T-helper 1 cell treated with Interleukin-12 subunit alpha and Interleukin-12 subunit beta and Interleukin-4 antibody, amounts not matched to agents 30 μg/mL and 1 μg/mL, for 36 hours (primary cell): ENCODE measurements at regions not wholly inside any gene's neighbourhood (a gene's known extent, or its start where the extent isn't known, plus 50 kb on each side); places are given as distances from the start of the nearest gene placed in this dataset.
"Not testable (repeated sequence)": the region's sequence is repeated elsewhere in the genome, so short reads cannot be mapped to it uniquely, and the experiment has no call there.

Experiments
- H3K27ac Mint-ChIP-seq: one replicate; pipeline ENCODE4 v1.8.0; 2021; ENCODE audit warnings: mild to moderate bottlenecking, mixed read lengths
- H3K27me3 Mint-ChIP-seq: one replicate; pipeline ENCODE4 v1.8.0; 2021; ENCODE audit warnings: low read depth, mixed read lengths
- H3K36me3 Mint-ChIP-seq: one replicate; pipeline ENCODE4 v1.8.0; 2021; ENCODE audit warnings: low read depth, mixed read lengths
- H3K4me1 Mint-ChIP-seq: one replicate; pipeline ENCODE4 v1.8.0; 2021; ENCODE audit warnings: low read depth, mixed read lengths
- H3K4me3 Mint-ChIP-seq: one replicate; pipeline ENCODE4 v1.8.0; 2021; ENCODE audit warnings: mild to moderate bottlenecking, moderate library complexity, mixed read lengths
- H3K9me3 Mint-ChIP-seq: one replicate; pipeline ENCODE4 v1.8.0; 2021; ENCODE audit warnings: mixed read lengths

DNA sequence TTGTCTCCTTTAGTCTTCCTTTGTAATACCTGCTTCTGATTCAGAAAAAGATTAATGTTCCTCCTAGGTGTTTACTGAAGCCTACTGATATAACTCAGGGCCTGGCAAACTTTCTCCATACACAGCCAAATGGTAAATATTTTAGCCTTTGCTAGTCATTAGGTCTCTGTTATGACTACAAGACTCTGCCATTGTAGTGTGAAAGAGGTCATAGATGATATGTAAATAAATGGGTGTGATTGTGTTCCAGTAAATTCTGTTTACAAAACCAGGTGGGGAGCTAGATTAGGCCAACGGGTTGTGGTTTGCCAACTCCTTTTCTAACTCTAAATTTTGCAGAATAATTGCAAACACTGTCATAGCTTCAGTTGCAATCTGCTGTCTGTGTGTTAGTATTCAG lies 568.1 kb upstream of the GNPDA2 start:
- no peaks in the 10 kb centered on the region for H3K36me3 Mint-ChIP-seq
- H3K27me3 Mint-ChIP-seq: no peaks in the 10 kb centered on the region
- H3K9me3 Mint-ChIP-seq: peaks cover 20% of the 10 kb centered on the region
- no peak overlapping the region for H3K4me3 Mint-ChIP-seq
- no peaks in the 10 kb centered on the region for H3K4me1 Mint-ChIP-seq
- H3K27ac Mint-ChIP-seq: no peak overlapping the region

DNA sequence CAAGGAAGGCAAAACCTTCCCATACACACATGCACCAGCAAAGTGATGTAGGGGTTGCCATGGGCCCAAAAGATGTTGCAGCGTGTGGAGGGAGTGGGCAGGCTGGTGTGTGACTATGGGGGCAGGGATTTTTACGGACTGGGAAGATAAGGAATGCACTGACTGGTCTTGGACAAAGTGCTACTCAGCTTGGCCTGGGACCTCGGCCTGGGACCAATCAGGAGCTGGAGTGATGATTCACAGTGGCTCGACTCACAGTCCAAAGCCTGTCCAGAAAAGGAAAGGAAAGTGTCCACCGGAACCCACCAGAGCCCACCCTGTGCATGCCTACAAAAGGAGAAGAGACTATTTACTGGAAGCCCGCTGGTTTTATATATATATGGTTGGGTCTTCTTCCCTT lies 567.0 kb upstream of the GNPDA2 start:
- no peaks in the 10 kb centered on the region for H3K27me3 Mint-ChIP-seq
- no peak overlapping the region for H3K4me3 Mint-ChIP-seq
- H3K4me1 Mint-ChIP-seq: no peaks in the 10 kb centered on the region
- no peaks in the 10 kb centered on the region for H3K36me3 Mint-ChIP-seq
- H3K9me3 Mint-ChIP-seq: peaks cover 20% of the 10 kb centered on the region
- H3K27ac Mint-ChIP-seq: no peak overlapping the region

DNA sequence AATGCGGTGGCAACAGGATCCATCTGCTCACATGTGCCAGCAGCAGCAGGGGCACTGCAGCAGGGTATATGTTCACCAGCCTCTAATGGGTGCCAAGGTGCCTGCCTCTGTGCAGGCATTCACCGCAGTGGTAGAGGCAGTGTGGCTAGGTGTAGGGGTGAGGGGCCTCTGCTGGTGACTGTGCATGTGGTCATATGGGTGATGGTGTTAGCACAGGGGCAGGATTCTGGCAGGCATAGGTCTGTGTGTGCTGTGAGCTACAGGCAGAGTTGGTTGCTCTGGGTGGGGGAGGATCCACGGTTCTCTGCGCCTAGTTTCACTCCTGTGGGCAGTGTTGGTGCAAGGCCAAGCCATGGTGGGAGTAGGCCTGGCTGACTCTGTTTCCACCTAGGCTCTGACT lies 566.5 kb upstream of the GNPDA2 start:
- Mint-ChIP-seq H3K27me3 (no peaks in the 10 kb centered on the region), H3K36me3 (no peaks in the 10 kb centered on the region), H3K4me3 (no peak overlapping the region), H3K4me1 (no peaks in the 10 kb centered on the region), H3K9me3 (peaks cover 20% of the 10 kb centered on the region), H3K27ac (no peak overlapping the region)

DNA sequence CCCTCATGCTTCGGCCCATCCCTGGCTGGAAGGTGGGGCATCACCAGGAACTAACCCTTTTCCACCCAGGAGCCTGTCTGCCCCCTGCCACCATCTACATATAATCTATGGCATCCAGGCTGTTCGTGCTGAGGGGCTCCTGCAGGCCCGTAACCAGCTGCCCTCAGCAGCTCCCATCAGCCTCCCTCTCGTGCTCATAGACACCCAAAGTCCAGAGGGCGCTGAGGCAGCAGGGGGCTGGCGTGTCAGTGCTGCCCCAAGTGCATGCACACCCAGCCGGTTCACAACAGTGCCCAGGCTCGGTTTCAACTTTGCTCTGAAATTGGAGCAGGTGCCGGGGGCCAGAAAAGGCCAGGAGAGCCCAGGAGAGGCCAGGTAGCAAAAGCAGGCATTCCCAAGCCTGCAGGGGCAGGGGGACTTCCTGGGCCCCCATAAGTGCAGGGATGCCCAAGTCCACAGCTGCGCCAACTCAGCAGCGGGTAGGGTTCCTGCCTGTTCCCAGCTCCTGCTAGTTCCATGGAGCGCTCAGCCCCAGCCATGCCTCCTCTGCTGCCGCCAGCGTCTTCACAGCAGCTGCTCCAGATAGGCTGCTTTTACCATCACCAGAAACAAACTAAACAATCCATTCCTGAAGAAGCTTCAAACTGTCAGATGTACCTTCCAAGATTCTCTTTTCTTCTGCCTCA lies 558.2 kb upstream of the GNPDA2 start:
- H3K4me3 Mint-ChIP-seq: no peak overlapping the region
- no peak overlapping the region for H3K27ac Mint-ChIP-seq
- H3K27me3 Mint-ChIP-seq: no peaks in the 10 kb centered on the region
- H3K4me1 Mint-ChIP-seq: no peaks in the 10 kb centered on the region
- H3K9me3 Mint-ChIP-seq: peaks cover 16% of the 10 kb centered on the region
- no peaks in the 10 kb centered on the region for H3K36me3 Mint-ChIP-seq

DNA sequence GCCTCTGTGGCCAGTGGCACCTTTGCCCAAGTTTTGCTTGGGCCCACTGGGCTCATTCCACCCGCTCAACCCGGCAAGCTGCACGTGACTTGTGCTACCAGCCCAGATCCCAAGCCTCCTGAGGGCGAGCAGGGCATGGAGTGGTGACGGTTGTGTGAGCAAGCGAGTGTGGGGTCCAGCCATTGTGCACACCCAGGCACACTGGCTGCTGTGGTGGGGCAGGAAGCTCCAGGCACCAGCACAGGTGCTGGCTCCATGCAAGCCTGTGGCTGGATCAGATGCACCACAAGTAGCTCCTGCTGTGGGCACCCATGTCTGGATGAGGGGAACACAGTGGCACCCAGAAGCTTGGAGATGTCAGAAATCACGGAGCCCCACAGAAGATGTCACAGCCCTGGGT lies 557.0 kb upstream of the GNPDA2 start:
- Mint-ChIP-seq H3K27ac (no peak overlapping the region), H3K27me3 (no peaks in the 10 kb centered on the region), H3K36me3 (no peaks in the 10 kb centered on the region), H3K4me3 (no peak overlapping the region), H3K4me1 (no peaks in the 10 kb centered on the region), H3K9me3 (peaks cover 16% of the 10 kb centered on the region)

DNA sequence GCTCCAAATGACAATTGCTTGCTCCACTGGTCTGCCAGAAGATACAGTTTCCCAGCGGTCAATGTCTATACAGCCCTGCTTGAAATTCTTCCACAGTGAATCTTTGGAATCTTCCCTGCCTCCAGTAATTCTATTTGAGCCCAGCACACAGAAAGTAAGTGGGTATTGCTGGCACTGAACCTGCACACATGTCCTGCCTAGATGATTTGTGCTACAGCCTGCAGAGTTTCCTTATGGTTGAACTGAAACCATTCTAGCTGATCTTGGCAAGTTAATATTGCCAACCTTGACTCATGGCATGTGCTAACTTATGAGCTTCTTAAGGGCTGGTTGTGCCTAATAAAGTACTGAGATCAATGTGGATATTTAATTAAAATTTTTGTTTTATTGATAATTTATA lies 553.8 kb upstream of the GNPDA2 start:
- H3K4me3 Mint-ChIP-seq: no peak overlapping the region
- H3K27me3 Mint-ChIP-seq: no peaks in the 10 kb centered on the region
- no peaks in the 10 kb centered on the region for H3K36me3 Mint-ChIP-seq
- H3K9me3 Mint-ChIP-seq: peaks cover 3% of the 10 kb centered on the region
- no peaks in the 10 kb centered on the region for H3K4me1 Mint-ChIP-seq
- H3K27ac Mint-ChIP-seq: no peak overlapping the region

DNA sequence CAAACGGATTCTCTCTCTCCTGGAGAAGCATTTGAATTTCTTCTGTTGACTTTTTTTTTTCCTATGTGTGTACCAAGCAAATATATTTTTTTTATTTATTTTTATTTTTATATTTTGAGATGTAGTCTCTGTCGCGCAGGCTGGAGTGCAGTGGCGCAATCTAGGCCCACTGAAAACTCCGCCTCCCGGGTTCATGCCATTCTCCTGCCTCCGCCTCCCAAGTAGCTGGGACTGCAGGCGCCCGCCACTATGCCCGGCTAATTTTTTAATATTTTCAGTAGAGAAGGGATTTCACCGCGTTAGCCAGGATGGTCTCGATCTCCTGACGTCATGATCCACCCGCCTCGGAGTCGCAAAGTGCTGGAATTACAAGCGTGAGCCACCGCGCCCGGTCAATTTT lies 549.5 kb upstream of the GNPDA2 start:
- no peaks in the 10 kb centered on the region for H3K4me1 Mint-ChIP-seq
- no peaks in the 10 kb centered on the region for H3K27me3 Mint-ChIP-seq
- peaks cover 11% of the 10 kb centered on the region for H3K9me3 Mint-ChIP-seq
- H3K4me3 Mint-ChIP-seq: no peak overlapping the region
- H3K27ac Mint-ChIP-seq: no peak overlapping the region
- H3K36me3 Mint-ChIP-seq: no peaks in the 10 kb centered on the region

DNA sequence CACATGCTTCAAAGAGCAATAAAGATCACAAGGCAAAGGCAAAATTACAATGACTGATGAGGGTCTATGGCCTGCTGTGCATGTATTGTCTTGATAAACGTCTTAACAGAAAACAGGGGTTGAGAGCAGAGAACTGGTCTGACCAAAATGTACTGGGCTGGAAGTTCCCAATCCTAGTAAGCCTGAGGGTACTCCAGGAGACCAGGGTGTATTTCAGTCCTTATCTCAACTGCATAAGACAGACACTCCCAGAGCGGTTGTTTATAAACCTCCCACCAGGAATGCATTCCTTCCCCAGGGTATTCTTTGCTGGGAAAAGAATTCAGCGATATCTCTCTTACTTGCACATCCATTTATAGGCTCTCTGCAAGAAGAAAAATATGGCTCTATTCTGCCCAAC lies 521.8 kb upstream of the GNPDA2 start:
- H3K27ac Mint-ChIP-seq, H3K4me3 Mint-ChIP-seq, H3K4me1 Mint-ChIP-seq, H3K27me3 Mint-ChIP-seq, H3K36me3 Mint-ChIP-seq: not testable (repeated sequence)
- H3K9me3 Mint-ChIP-seq: peaks cover 10% of the 10 kb centered on the region

DNA sequence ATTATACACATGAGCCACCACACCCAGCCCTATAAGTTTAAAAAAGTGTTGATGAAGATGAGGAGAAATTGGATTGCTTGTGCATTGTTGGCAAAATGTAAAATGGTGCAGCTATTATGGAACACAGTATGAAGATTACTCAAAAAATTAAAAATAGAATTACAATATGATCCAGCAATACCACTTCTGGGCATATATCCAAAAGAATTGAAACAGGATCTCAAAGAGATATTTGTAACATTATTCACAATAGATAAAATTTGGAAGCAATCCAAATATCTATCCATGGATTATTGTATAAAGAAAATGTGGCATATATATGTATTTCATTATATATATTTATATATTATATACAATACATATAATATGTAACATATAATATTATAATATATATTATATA lies 515.6 kb upstream of the GNPDA2 start:
- H3K4me3 Mint-ChIP-seq: no peak overlapping the region
- no peaks in the 10 kb centered on the region for H3K4me1 Mint-ChIP-seq
- H3K9me3 Mint-ChIP-seq: peaks cover 3% of the 10 kb centered on the region
- H3K27ac Mint-ChIP-seq: no peak overlapping the region
- H3K27me3 Mint-ChIP-seq: no peaks in the 10 kb centered on the region
- H3K36me3 Mint-ChIP-seq: no peaks in the 10 kb centered on the region

DNA sequence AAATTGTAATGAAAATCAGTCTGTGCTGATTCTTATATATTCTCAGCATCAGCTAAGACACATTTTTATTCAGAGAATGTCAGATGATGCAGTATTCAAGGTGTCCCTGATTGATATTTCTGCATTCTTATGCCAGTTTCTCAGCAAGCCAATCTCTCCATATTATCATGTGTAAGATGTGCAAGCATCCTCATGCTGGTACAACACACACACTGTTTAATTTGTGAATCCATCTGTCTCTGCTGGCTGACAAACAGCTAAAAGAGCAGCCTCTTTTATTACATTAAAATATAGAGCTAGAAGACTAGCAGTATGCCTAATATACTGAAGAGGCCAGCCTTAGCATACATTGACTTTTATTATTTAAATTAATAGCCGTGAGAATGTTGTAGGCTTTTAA lies 502.9 kb upstream of the GNPDA2 start:
- Mint-ChIP-seq H3K9me3 (peaks cover 3% of the 10 kb centered on the region), H3K36me3 (no peaks in the 10 kb centered on the region), H3K27me3 (no peaks in the 10 kb centered on the region), H3K4me3 (no peak overlapping the region), H3K4me1 (no peaks in the 10 kb centered on the region), H3K27ac (no peak overlapping the region)

DNA sequence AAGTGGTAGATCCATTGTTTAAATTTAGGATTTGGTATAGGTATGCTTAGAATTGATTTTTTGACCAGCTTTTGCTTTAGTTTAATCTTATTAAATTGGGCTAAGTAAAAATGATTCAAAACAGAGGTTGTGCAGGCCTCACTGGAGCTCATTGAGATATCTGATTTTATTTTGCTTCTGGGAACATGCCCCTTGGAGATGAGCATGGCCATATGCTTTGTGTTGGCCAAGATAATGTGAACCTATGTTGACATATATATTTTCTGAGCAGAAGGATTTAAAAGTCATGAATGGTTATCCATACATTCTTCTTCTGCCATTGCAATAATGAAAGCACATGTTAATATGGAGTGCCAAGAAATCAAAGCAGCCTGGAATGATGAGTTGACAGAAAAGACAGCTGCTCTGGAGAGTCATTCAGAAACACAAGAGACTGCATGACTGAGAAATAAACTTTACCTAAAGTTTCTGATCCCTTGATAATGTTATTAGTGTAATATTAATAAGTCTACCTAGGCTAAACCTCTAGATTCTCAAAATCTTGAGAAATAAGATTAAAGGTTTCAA lies 489.7 kb upstream of the GNPDA2 start:
- H3K36me3 Mint-ChIP-seq: no peaks in the 10 kb centered on the region
- H3K9me3 Mint-ChIP-seq: peaks cover 5% of the 10 kb centered on the region
- H3K4me1 Mint-ChIP-seq: no peaks in the 10 kb centered on the region
- H3K27me3 Mint-ChIP-seq: no peaks in the 10 kb centered on the region
- no peak overlapping the region for H3K4me3 Mint-ChIP-seq
- no peak overlapping the region for H3K27ac Mint-ChIP-seq

DNA sequence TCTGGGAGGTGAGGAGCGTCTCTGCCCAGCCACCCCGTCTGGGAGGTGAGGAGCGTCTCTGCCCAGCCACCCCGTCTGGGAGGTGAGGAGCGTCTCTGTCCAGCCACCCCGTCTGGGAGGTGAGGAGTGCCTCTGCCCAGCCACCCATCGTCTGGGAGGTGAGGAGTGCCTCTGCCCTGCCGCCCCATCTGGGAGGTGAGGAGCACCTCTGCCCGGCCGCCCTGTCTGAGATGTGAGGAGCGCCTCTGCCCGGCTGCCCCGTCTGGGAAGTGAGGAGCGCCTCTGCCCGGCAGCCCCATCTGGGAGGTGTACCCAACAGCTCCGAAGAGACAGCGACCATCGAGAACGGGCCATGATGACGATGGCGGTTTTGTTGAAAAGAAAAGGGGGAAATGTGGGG lies 482.1 kb upstream of the GNPDA2 start:
- H3K4me3 Mint-ChIP-seq, H3K36me3 Mint-ChIP-seq, H3K27me3 Mint-ChIP-seq, H3K4me1 Mint-ChIP-seq, H3K27ac Mint-ChIP-seq: not testable (repeated sequence)
- peaks cover 14% of the 10 kb centered on the region for H3K9me3 Mint-ChIP-seq

DNA sequence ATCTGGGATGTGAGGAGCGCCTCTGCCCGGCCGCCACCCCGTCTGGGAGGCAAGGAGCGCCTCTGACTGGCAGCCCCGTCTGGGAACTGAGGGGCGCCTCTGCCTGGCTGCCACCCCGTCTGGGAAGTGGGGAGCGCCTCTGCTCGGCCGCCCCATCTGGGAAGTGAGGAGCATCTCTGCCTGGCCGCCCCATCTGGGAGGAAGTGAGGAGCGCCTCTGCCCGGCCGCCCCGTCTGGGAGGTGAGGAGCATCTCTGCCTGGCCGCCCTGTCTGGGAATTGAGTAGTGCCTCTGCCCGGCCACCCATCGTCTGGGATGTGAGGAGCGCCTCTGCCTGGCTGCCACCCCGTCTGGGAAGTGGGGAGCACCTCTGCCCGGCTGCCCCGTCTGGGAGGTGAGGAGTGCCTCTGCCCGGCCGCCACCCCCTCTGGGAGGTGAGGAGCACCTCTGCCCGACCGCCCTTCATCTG lies 481.5 kb upstream of the GNPDA2 start:
- not testable (repeated sequence) for H3K4me3 Mint-ChIP-seq, H3K36me3 Mint-ChIP-seq, H3K27me3 Mint-ChIP-seq, H3K27ac Mint-ChIP-seq, H3K4me1 Mint-ChIP-seq
- peaks cover 14% of the 10 kb centered on the region for H3K9me3 Mint-ChIP-seq

DNA sequence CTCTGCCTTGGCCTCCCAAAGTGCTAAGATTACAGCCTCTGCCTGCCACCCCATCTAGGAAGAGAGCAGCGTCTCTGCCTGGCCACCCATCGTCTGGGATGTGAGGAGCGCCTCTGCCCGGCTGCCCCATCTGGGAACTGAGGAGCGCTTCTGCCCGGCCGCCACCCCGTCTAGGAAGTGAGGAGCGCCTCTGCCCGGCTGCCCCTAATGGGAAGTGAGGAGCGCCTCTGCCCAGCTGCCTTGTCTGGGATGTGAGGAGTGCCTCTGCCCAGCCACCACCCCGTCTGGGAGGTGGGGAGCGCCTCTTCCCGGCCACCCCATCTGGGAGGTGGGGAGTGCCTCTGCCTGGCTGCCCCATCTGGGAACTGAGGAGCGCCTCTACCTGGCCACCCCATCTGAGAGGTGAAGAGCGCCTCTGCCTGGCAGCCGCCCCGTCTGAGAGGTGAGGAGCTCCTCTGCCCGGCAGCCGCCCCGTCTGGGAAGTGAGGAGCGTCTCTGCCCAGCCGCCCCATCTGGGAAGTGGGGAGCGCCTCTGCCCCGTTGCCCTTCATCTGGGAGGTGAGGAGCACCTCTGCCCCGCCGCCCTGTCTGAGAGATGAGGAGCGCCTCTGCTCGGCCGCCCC lies 481.0 kb upstream of the GNPDA2 start:
- H3K4me1 Mint-ChIP-seq, H3K36me3 Mint-ChIP-seq, H3K27me3 Mint-ChIP-seq, H3K27ac Mint-ChIP-seq, H3K4me3 Mint-ChIP-seq: not testable (repeated sequence)
- peaks cover 14% of the 10 kb centered on the region for H3K9me3 Mint-ChIP-seq

DNA sequence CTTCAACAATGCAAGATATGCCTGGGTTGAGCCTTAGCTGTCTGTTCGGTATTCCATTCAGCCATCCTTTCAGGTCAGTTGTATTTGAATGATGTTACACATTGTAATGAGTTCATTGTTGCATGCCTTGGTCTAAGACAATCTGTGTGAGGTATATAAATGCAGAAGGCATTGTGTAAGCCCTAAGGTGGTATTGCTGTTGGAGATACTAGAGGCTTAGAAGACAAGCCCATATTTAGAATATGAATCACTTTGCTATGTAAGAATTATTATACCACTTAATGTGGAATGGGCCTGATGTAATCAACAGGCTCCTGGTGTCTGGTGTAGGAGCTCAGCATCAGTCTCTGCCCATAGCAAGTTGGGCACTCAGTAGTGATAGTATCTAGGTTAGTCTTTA lies 473.4 kb upstream of the GNPDA2 start:
- no peaks in the 10 kb centered on the region for H3K27me3 Mint-ChIP-seq
- H3K4me1 Mint-ChIP-seq: no peaks in the 10 kb centered on the region
- H3K36me3 Mint-ChIP-seq: no peaks in the 10 kb centered on the region

More for the DNA sequence above, 473.4 kb upstream of the GNPDA2 start:
- H3K4me3 Mint-ChIP-seq: no peak overlapping the region
- no peaks in the 10 kb centered on the region for H3K9me3 Mint-ChIP-seq
- H3K27ac Mint-ChIP-seq: no peak overlapping the region
